ENCODE measurements at regions not wholly inside any gene's neighbourhood (a gene's known extent, or its start where the extent isn't known, plus 50 kb on each side); places are given as distances from the start of the nearest gene placed in this dataset.

- ChIA-PET CTCF (no interaction called here), POLR2A (no interaction called here)
- no peaks in the 10 kb centered on the region for H3K9me3 ChIP-seq (ENCODE audit: control extremely low read depth in 1 of 5, control insufficient read depth in 4 of 5, insufficient read depth in 2 of 5, low read depth in 1 of 5, low read length in 4 of 5)
- no peaks in the 10 kb centered on the region for H3K36me3 ChIP-seq (ENCODE audit: control insufficient read depth in 4 of 4, insufficient read depth in 4 of 4, low read length in 3 of 4)
- no peaks in the 10 kb centered on the region for H3K27me3 ChIP-seq (replicated peaks in 2 of 5; ENCODE audit: control insufficient read depth in 4 of 5, insufficient read depth in 5 of 5, low read length in 4 of 5)
- no peaks in the 10 kb centered on the region for H3K4me1 ChIP-seq (ENCODE audit: control extremely low read depth in 1 of 4, control insufficient read depth in 4 of 4, insufficient read depth in 4 of 4, low read length in 3 of 4)
- DNase-seq = no peak
- H3K4me3 ChIP-seq (ENCODE audit: control insufficient read depth in 1 of 7, extremely low read depth in 1 of 7, insufficient read depth in 4 of 7, low read depth in 2 of 7, low read length in 6 of 7) = no peak overlapping the region
- WGBS (ENCODE audit: insufficient coverage) = 90% methylated on average over 2 of the region's 2 CpGs
- no peak overlapping the region for H3K27ac ChIP-seq (ENCODE audit: insufficient read depth in 1 of 2, low read depth in 1 of 2, low read length in 2 of 2, poor library complexity in 1 of 2, severe bottlenecking in 2 of 2)
Observed at GRCh38 chr9:26181836-26182235, 503.6 kb upstream of the TUSC1 start.

GRCh38 chr9:26176628-26177027 is 498.4 kb upstream of the TUSC1 start:
- Histone ChIP-seq H3K36me3 (ENCODE audit: control insufficient read depth in 4 of 4, insufficient read depth in 4 of 4, low read length in 3 of 4) (no peaks in the 10 kb centered on the region), H3K9me3 (ENCODE audit: control extremely low read depth in 1 of 5, control insufficient read depth in 4 of 5, insufficient read depth in 2 of 5, low read depth in 1 of 5, low read length in 4 of 5) (no peaks in the 10 kb centered on the region), H3K27me3 (replicated peaks in 2 of 5; ENCODE audit: control insufficient read depth in 4 of 5, insufficient read depth in 5 of 5, low read length in 4 of 5) (no peaks in the 10 kb centered on the region), H3K27ac (ENCODE audit: insufficient read depth in 1 of 2, low read depth in 1 of 2, low read length in 2 of 2, poor library complexity in 1 of 2, severe bottlenecking in 2 of 2) (no peak overlapping the region), H3K4me1 (ENCODE audit: control extremely low read depth in 1 of 4, control insufficient read depth in 4 of 4, insufficient read depth in 4 of 4, low read length in 3 of 4) (no peaks in the 10 kb centered on the region), H3K4me3 (ENCODE audit: control insufficient read depth in 1 of 7, extremely low read depth in 1 of 7, insufficient read depth in 4 of 7, low read depth in 2 of 7, low read length in 6 of 7) (no peak overlapping the region)
- DNase-seq = no peak
- 71% methylated on average over 1 of the region's 1 CpG for WGBS (ENCODE audit: insufficient coverage)
- CTCF ChIA-PET = no interaction called here
- POLR2A ChIA-PET = no interaction called here

GRCh38 chr9:26175264-26175663 is 497.0 kb upstream of the TUSC1 start:
- Histone ChIP-seq H3K4me1 (ENCODE audit: control extremely low read depth in 1 of 4, control insufficient read depth in 4 of 4, insufficient read depth in 4 of 4, low read length in 3 of 4) (no peaks in the 10 kb centered on the region), H3K4me3 (ENCODE audit: control insufficient read depth in 1 of 7, extremely low read depth in 1 of 7, insufficient read depth in 4 of 7, low read depth in 2 of 7, low read length in 6 of 7) (no peak overlapping the region), H3K36me3 (ENCODE audit: control insufficient read depth in 4 of 4, insufficient read depth in 4 of 4, low read length in 3 of 4) (no peaks in the 10 kb centered on the region), H3K27ac (ENCODE audit: insufficient read depth in 1 of 2, low read depth in 1 of 2, low read length in 2 of 2, poor library complexity in 1 of 2, severe bottlenecking in 2 of 2) (no peak overlapping the region), H3K27me3 (replicated peaks in 2 of 5; ENCODE audit: control insufficient read depth in 4 of 5, insufficient read depth in 5 of 5, low read length in 4 of 5) (no peaks in the 10 kb centered on the region), H3K9me3 (ENCODE audit: control extremely low read depth in 1 of 5, control insufficient read depth in 4 of 5, insufficient read depth in 2 of 5, low read depth in 1 of 5, low read length in 4 of 5) (no peaks in the 10 kb centered on the region)
- CTCF ChIA-PET = no interaction called here
- 82% methylated on average over 1 of the region's 1 CpG for WGBS (ENCODE audit: insufficient coverage)
- no peak for DNase-seq
- POLR2A ChIA-PET = no interaction called here

- H3K4me3 ChIP-seq (ENCODE audit: control insufficient read depth in 1 of 7, extremely low read depth in 1 of 7, insufficient read depth in 4 of 7, low read depth in 2 of 7, low read length in 6 of 7) = no peak overlapping the region
- ChIA-PET POLR2A (no interaction called here), CTCF (no interaction called here)
- no peaks in the 10 kb centered on the region for H3K27me3 ChIP-seq (replicated peaks in 2 of 5; ENCODE audit: control insufficient read depth in 4 of 5, insufficient read depth in 5 of 5, low read length in 4 of 5)
- DNase-seq = no peak
- no CpG with 5 or more reads among the region's 2 CpGs for WGBS (ENCODE audit: insufficient coverage)
- H3K36me3 ChIP-seq (ENCODE audit: control insufficient read depth in 4 of 4, insufficient read depth in 4 of 4, low read length in 3 of 4) = no peaks in the 10 kb centered on the region
- H3K9me3 ChIP-seq (ENCODE audit: control extremely low read depth in 1 of 5, control insufficient read depth in 4 of 5, insufficient read depth in 2 of 5, low read depth in 1 of 5, low read length in 4 of 5) = no peaks in the 10 kb centered on the region
- H3K4me1 ChIP-seq (ENCODE audit: control extremely low read depth in 1 of 4, control insufficient read depth in 4 of 4, insufficient read depth in 4 of 4, low read length in 3 of 4) = no peaks in the 10 kb centered on the region
- H3K27ac ChIP-seq (ENCODE audit: insufficient read depth in 1 of 2, low read depth in 1 of 2, low read length in 2 of 2, poor library complexity in 1 of 2, severe bottlenecking in 2 of 2) = no peak overlapping the region
Observed at GRCh38 chr9:26172301-26172700, 494.1 kb upstream of the TUSC1 start.

GRCh38 chr9:26171691-26172090 is 493.4 kb upstream of the TUSC1 start:
- no peaks in the 10 kb centered on the region for H3K27me3 ChIP-seq (replicated peaks in 2 of 5; ENCODE audit: control insufficient read depth in 4 of 5, insufficient read depth in 5 of 5, low read length in 4 of 5)
- no peaks in the 10 kb centered on the region for H3K9me3 ChIP-seq (ENCODE audit: control extremely low read depth in 1 of 5, control insufficient read depth in 4 of 5, insufficient read depth in 2 of 5, low read depth in 1 of 5, low read length in 4 of 5)
- no peak overlapping the region for H3K27ac ChIP-seq (ENCODE audit: insufficient read depth in 1 of 2, low read depth in 1 of 2, low read length in 2 of 2, poor library complexity in 1 of 2, severe bottlenecking in 2 of 2)
- no peak overlapping the region for H3K4me3 ChIP-seq (ENCODE audit: control insufficient read depth in 1 of 7, extremely low read depth in 1 of 7, insufficient read depth in 4 of 7, low read depth in 2 of 7, low read length in 6 of 7)
- H3K36me3 ChIP-seq (ENCODE audit: control insufficient read depth in 4 of 4, insufficient read depth in 4 of 4, low read length in 3 of 4) = no peaks in the 10 kb centered on the region
- no peaks in the 10 kb centered on the region for H3K4me1 ChIP-seq (ENCODE audit: control extremely low read depth in 1 of 4, control insufficient read depth in 4 of 4, insufficient read depth in 4 of 4, low read length in 3 of 4)
- WGBS (ENCODE audit: insufficient coverage) = no CpG with 5 or more reads among the region's 2 CpGs
- DNase-seq = no peak
- POLR2A ChIA-PET = no interaction called here
- CTCF ChIA-PET = no interaction called here

GRCh38 chr9:26170190-26170589 is 491.9 kb upstream of the TUSC1 start:
- no CpG with 5 or more reads among the region's 3 CpGs for WGBS (ENCODE audit: insufficient coverage)

GRCh38 chr9:26169708-26170107 is 491.5 kb upstream of the TUSC1 start:
- Histone ChIP-seq H3K4me3 (ENCODE audit: control insufficient read depth in 1 of 7, extremely low read depth in 1 of 7, insufficient read depth in 4 of 7, low read depth in 2 of 7, low read length in 6 of 7) (no peak overlapping the region), H3K4me1 (ENCODE audit: control extremely low read depth in 1 of 4, control insufficient read depth in 4 of 4, insufficient read depth in 4 of 4, low read length in 3 of 4) (no peaks in the 10 kb centered on the region), H3K36me3 (ENCODE audit: control insufficient read depth in 4 of 4, insufficient read depth in 4 of 4, low read length in 3 of 4) (no peaks in the 10 kb centered on the region), H3K27me3 (replicated peaks in 2 of 5; ENCODE audit: control insufficient read depth in 4 of 5, insufficient read depth in 5 of 5, low read length in 4 of 5) (no peaks in the 10 kb centered on the region), H3K9me3 (ENCODE audit: control extremely low read depth in 1 of 5, control insufficient read depth in 4 of 5, insufficient read depth in 2 of 5, low read depth in 1 of 5, low read length in 4 of 5) (no peaks in the 10 kb centered on the region), H3K27ac (ENCODE audit: insufficient read depth in 1 of 2, low read depth in 1 of 2, low read length in 2 of 2, poor library complexity in 1 of 2, severe bottlenecking in 2 of 2) (no peak overlapping the region)
- no peak for DNase-seq
- ChIA-PET POLR2A (no interaction called here), CTCF (no interaction called here)

More at GRCh38 chr9:26170190-26170589, 491.9 kb upstream of the TUSC1 start:
- H3K9me3 ChIP-seq (ENCODE audit: control extremely low read depth in 1 of 5, control insufficient read depth in 4 of 5, insufficient read depth in 2 of 5, low read depth in 1 of 5, low read length in 4 of 5) = no peaks in the 10 kb centered on the region
- H3K27ac ChIP-seq (ENCODE audit: insufficient read depth in 1 of 2, low read depth in 1 of 2, low read length in 2 of 2, poor library complexity in 1 of 2, severe bottlenecking in 2 of 2) = no peak overlapping the region
- POLR2A ChIA-PET = no interaction called here
- CTCF ChIA-PET = no interaction called here
- no peak for DNase-seq
- H3K36me3 ChIP-seq (ENCODE audit: control insufficient read depth in 4 of 4, insufficient read depth in 4 of 4, low read length in 3 of 4) = no peaks in the 10 kb centered on the region
- no peaks in the 10 kb centered on the region for H3K27me3 ChIP-seq (replicated peaks in 2 of 5; ENCODE audit: control insufficient read depth in 4 of 5, insufficient read depth in 5 of 5, low read length in 4 of 5)
- no peaks in the 10 kb centered on the region for H3K4me1 ChIP-seq (ENCODE audit: control extremely low read depth in 1 of 4, control insufficient read depth in 4 of 4, insufficient read depth in 4 of 4, low read length in 3 of 4)
- no peak overlapping the region for H3K4me3 ChIP-seq (ENCODE audit: control insufficient read depth in 1 of 7, extremely low read depth in 1 of 7, insufficient read depth in 4 of 7, low read depth in 2 of 7, low read length in 6 of 7)

- POLR2A ChIA-PET = no interaction called here
- Histone ChIP-seq H3K4me3 (ENCODE audit: control insufficient read depth in 1 of 7, extremely low read depth in 1 of 7, insufficient read depth in 4 of 7, low read depth in 2 of 7, low read length in 6 of 7) (no peak overlapping the region), H3K36me3 (ENCODE audit: control insufficient read depth in 4 of 4, insufficient read depth in 4 of 4, low read length in 3 of 4) (no peaks in the 10 kb centered on the region), H3K27me3 (replicated peaks in 2 of 5; ENCODE audit: control insufficient read depth in 4 of 5, insufficient read depth in 5 of 5, low read length in 4 of 5) (no peaks in the 10 kb centered on the region), H3K27ac (ENCODE audit: insufficient read depth in 1 of 2, low read depth in 1 of 2, low read length in 2 of 2, poor library complexity in 1 of 2, severe bottlenecking in 2 of 2) (no peak overlapping the region), H3K9me3 (ENCODE audit: control extremely low read depth in 1 of 5, control insufficient read depth in 4 of 5, insufficient read depth in 2 of 5, low read depth in 1 of 5, low read length in 4 of 5) (no peaks in the 10 kb centered on the region), H3K4me1 (ENCODE audit: control extremely low read depth in 1 of 4, control insufficient read depth in 4 of 4, insufficient read depth in 4 of 4, low read length in 3 of 4) (no peaks in the 10 kb centered on the region)
- no peak for DNase-seq
- CTCF ChIA-PET = no interaction called here
Observed at GRCh38 chr9:26166537-26166936, 488.3 kb upstream of the TUSC1 start.

All from common myeloid progenitor, CD34-positive (primary cell).